Activated T-helper 17 cell treated with anti-CD3 and anti-CD28 coated beads, Interleukin-2, amount 50 U/mL, for 72 hours (primary cell): ENCODE measurements at regions not wholly inside any gene's neighbourhood (a gene's known extent, or its start where the extent isn't known, plus 50 kb on each side); places are given as distances from the start of the nearest gene placed in this dataset.
"Not testable (repeated sequence)": the region's sequence is repeated elsewhere in the genome, so short reads cannot be mapped to it uniquely, and the experiment has no call there.

Source experiments
- ATAC-seq: fragments of 150-1000 bp; cut with Tn5 transposase; replicated peaks from 2 replicates; pipeline ENCODE4 v1.10.0; 2021; ENCODE audit warnings: mild to moderate bottlenecking, moderate library complexity
- H3K27ac Mint-ChIP-seq: one replicate; pipeline ENCODE4 v1.8.0; 2022; ENCODE audit warnings: mixed read lengths
- H3K27me3 Mint-ChIP-seq: one replicate; pipeline ENCODE4 v1.8.0; 2022; ENCODE audit warnings: mixed read lengths
- H3K36me3 Mint-ChIP-seq: one replicate; pipeline ENCODE4 v1.8.0; 2022; ENCODE audit warnings: low read depth, mild to moderate bottlenecking, mixed read lengths
- H3K4me1 Mint-ChIP-seq: one replicate; pipeline ENCODE4 v1.8.0; 2022; ENCODE audit warnings: mixed read lengths
- H3K4me3 Mint-ChIP-seq: one replicate; pipeline ENCODE4 v1.8.0; 2022; ENCODE audit warnings: mild to moderate bottlenecking, mixed read lengths
- H3K9me3 Mint-ChIP-seq: one replicate; pipeline ENCODE4 v1.8.0; 2022; ENCODE audit warnings: mixed read lengths

GRCh38 chr2:208830203-208830602 lies 423.6 kb downstream of the PTH2R start:
- no peaks in the 10 kb centered on the region for H3K27me3 Mint-ChIP-seq
- no peaks in the 10 kb centered on the region for H3K4me1 Mint-ChIP-seq
- no peak for ATAC-seq
- no peak overlapping the region for H3K27ac Mint-ChIP-seq
- H3K9me3 Mint-ChIP-seq = no peaks in the 10 kb centered on the region
- H3K4me3 Mint-ChIP-seq = no peak overlapping the region
- no peaks in the 10 kb centered on the region for H3K36me3 Mint-ChIP-seq

DNA sequence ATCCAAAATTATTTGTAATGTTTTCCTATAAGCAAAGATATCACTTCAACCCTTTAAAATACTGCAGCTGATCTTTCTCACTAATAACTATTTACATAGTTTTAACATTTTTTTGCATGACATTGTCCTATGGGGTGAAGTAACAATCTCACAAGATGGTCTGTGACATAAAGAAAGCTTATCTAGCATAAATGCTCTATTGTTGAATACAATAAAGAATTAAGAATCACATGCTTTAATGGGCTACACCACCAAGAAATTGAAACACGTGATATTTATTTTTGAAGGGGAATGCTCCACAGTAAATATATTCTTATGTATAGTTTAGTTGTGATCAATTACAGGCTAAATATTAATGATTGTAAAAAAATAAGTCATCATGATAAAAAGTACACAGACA lies 441.1 kb downstream of the PTH2R start:
- no peak for ATAC-seq
- Mint-ChIP-seq H3K9me3 (no peaks in the 10 kb centered on the region), H3K4me3 (no peak overlapping the region), H3K4me1 (no peaks in the 10 kb centered on the region), H3K36me3 (no peaks in the 10 kb centered on the region), H3K27ac (no peak overlapping the region), H3K27me3 (no peaks in the 10 kb centered on the region)

GRCh38 chr2:208854717-208855116 lies 448.1 kb downstream of the PTH2R start:
- Mint-ChIP-seq H3K27me3 (no peaks in the 10 kb centered on the region), H3K9me3 (peaks cover 4% of the 10 kb centered on the region), H3K27ac (no peak overlapping the region), H3K4me1 (no peaks in the 10 kb centered on the region), H3K4me3 (no peak overlapping the region), H3K36me3 (no peaks in the 10 kb centered on the region)
- no peak for ATAC-seq

- no peaks in the 10 kb centered on the region for H3K27me3 Mint-ChIP-seq
- ATAC-seq = no peak
- no peaks in the 10 kb centered on the region for H3K4me1 Mint-ChIP-seq
- H3K4me3 Mint-ChIP-seq = no peak overlapping the region
- no peaks in the 10 kb centered on the region for H3K36me3 Mint-ChIP-seq
- peaks cover 4% of the 10 kb centered on the region for H3K9me3 Mint-ChIP-seq
- H3K27ac Mint-ChIP-seq = no peak overlapping the region
Measured at GRCh38 chr2:208867374-208867773, 460.8 kb downstream of the PTH2R start.

DNA sequence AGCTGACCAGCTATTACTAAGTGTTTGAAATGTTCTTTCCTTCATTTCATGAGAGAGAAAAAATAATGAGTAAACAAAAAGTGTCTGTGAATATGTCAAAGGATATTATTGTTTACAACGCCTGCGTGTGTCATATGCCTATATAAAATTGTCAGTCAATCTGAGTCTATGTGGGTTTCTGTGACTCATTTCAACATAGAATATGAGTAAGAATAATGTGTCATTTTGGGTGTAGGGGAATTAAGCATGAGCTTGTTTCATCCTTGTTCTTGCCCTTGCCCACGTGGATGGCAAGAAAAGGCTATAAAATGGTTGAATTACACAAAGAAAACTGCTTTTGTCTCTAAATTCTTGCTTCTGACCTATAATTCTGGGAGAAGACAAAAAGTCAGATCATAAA lies 466.0 kb downstream of the PTH2R start:
- Mint-ChIP-seq H3K27me3 (no peaks in the 10 kb centered on the region), H3K4me1 (no peaks in the 10 kb centered on the region), H3K9me3 (peaks cover 7% of the 10 kb centered on the region), H3K27ac (no peak overlapping the region), H3K36me3 (no peaks in the 10 kb centered on the region), H3K4me3 (no peak overlapping the region)
- peak; percentile 43 for ATAC-seq

DNA sequence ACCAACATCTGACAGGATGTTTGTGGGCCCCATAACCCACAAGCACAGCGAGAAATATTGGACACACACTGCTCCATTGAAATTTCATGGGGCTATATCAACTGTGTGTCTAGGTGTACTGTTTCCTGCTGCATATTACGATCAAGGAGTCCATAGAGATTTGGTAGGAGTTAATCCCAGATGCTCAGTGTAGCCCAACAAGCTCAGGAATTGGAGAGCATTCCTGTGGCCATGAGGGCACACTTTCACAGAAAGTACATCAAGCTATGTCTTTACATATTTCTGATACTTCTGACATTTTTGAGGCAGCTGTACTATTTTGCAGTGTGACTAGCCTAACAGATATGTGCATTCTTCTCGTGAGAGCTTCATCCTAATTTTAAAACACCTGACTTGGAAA lies 473.1 kb downstream of the PTH2R start:
- Mint-ChIP-seq H3K4me3 (no peak overlapping the region), H3K27ac (no peak overlapping the region)

GRCh38 chr2:208880171-208880570 lies 473.6 kb downstream of the PTH2R start:
- H3K36me3 Mint-ChIP-seq = no peaks in the 10 kb centered on the region
- no peak overlapping the region for H3K27ac Mint-ChIP-seq
- ATAC-seq = no peak
- no peaks in the 10 kb centered on the region for H3K4me1 Mint-ChIP-seq
- no peak overlapping the region for H3K4me3 Mint-ChIP-seq
- H3K9me3 Mint-ChIP-seq = peaks cover 4% of the 10 kb centered on the region
- no peaks in the 10 kb centered on the region for H3K27me3 Mint-ChIP-seq

More for the DNA sequence above, 473.1 kb downstream of the PTH2R start:
- Mint-ChIP-seq H3K27me3 (no peaks in the 10 kb centered on the region), H3K36me3 (no peaks in the 10 kb centered on the region), H3K4me1 (no peaks in the 10 kb centered on the region), H3K9me3 (peaks cover 4% of the 10 kb centered on the region)
- ATAC-seq = no peak

GRCh38 chr2:208890486-208890885 lies 483.9 kb downstream of the PTH2R start:
- Mint-ChIP-seq H3K4me1 (no peaks in the 10 kb centered on the region), H3K9me3 (peaks cover 5% of the 10 kb centered on the region), H3K27ac (no peak overlapping the region), H3K4me3 (no peak overlapping the region), H3K36me3 (no peaks in the 10 kb centered on the region), H3K27me3 (no peaks in the 10 kb centered on the region)
- ATAC-seq = no peak

- Mint-ChIP-seq H3K4me3 (no peak overlapping the region), H3K27me3 (no peaks in the 10 kb centered on the region)
Measured at GRCh38 chr2:208892203-208892602, 485.6 kb downstream of the PTH2R start.

DNA sequence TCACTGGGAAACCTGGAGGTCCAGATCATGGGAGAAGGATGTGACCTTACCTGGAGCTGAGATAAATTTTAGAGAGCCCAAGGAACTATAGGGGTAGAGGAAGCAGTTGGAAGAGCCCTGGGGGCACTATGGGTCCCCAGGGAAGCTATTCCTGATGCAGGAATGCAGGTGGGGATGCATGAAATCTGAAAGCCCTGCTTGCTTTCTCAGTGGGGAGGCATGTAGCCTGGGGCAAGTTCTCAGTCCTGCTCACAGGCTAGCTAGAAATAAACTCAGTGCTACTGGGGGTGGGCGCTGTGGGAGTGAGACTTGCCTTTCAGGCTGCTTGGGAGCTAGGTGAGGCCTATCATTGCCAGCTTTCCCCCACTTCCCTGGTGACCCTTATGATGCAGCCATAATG lies 499.7 kb downstream of the PTH2R start:
- Mint-ChIP-seq H3K9me3 (peaks cover 7% of the 10 kb centered on the region), H3K36me3 (no peaks in the 10 kb centered on the region), H3K4me1 (no peaks in the 10 kb centered on the region), H3K27ac (no peak overlapping the region), H3K27me3 (no peaks in the 10 kb centered on the region), H3K4me3 (no peak overlapping the region)
- ATAC-seq = no peak

More at GRCh38 chr2:208892203-208892602, 485.6 kb downstream of the PTH2R start:
- H3K36me3 Mint-ChIP-seq = no peaks in the 10 kb centered on the region
- H3K9me3 Mint-ChIP-seq = peaks cover 8% of the 10 kb centered on the region
- H3K27ac Mint-ChIP-seq = no peak overlapping the region
- ATAC-seq = no peak
- no peaks in the 10 kb centered on the region for H3K4me1 Mint-ChIP-seq

DNA sequence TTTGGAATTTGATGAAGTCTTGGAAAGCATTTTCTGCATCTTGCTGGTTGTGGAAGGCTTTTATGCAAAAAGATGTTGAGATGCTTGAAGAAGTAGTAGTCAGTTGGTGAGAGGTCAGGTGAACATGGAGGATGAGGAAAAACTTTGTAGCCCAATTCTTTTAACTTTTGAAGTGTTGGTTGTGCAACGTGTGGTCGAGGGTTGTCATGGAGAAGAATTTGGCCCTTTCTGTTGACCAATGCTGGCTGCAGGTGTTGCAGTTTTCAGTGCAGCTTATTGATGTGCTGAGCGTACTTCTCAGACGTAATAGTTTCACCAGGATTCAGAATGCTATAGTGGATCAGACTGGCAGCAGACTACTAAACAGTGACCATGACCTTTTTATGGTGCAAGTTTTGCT lies 508.4 kb upstream of the MAP2 start:
- peaks cover 13% of the 10 kb centered on the region for H3K9me3 Mint-ChIP-seq
- H3K4me3 Mint-ChIP-seq = no peak overlapping the region
- no peaks in the 10 kb centered on the region for H3K27me3 Mint-ChIP-seq
- H3K36me3 Mint-ChIP-seq = no peaks in the 10 kb centered on the region
- no peak overlapping the region for H3K27ac Mint-ChIP-seq
- H3K4me1 Mint-ChIP-seq = no peaks in the 10 kb centered on the region
- no peak for ATAC-seq

GRCh38 chr2:208916881-208917280 lies 507.0 kb upstream of the MAP2 start:
- no peaks in the 10 kb centered on the region for H3K36me3 Mint-ChIP-seq
- peaks cover 17% of the 10 kb centered on the region for H3K9me3 Mint-ChIP-seq
- H3K4me1 Mint-ChIP-seq = no peaks in the 10 kb centered on the region
- ATAC-seq = no peak
- no peaks in the 10 kb centered on the region for H3K27me3 Mint-ChIP-seq
- H3K4me3 Mint-ChIP-seq = no peak overlapping the region
- H3K27ac Mint-ChIP-seq = no peak overlapping the region

DNA sequence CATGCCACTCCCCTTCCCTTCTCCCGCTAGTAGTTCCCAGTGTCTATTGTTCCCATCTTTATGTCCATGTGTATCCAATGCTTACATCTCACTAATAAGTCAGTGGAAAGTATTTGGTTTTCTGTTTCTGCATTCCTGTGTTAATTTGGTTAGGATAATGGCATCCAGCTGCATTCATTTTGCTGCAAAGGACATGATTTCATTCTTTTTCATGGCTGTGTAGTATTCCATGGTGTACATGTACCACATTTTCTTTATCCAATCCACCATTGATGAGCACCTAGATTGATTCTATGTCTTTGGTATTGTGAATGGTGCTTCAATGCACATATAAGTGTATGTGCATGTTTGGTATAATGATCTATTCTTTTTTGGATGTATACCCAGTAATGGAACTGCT lies 502.5 kb upstream of the MAP2 start:
- H3K4me1 Mint-ChIP-seq, H3K36me3 Mint-ChIP-seq, ATAC-seq, H3K4me3 Mint-ChIP-seq, H3K27me3 Mint-ChIP-seq, H3K27ac Mint-ChIP-seq: not testable (repeated sequence)
- peaks cover 19% of the 10 kb centered on the region for H3K9me3 Mint-ChIP-seq

- ATAC-seq = no peak
- no peaks in the 10 kb centered on the region for H3K4me1 Mint-ChIP-seq
- H3K27ac Mint-ChIP-seq = no peak overlapping the region
- H3K36me3 Mint-ChIP-seq = no peaks in the 10 kb centered on the region
- H3K27me3 Mint-ChIP-seq = no peaks in the 10 kb centered on the region
- no peak overlapping the region for H3K4me3 Mint-ChIP-seq
- H3K9me3 Mint-ChIP-seq = peaks cover 9% of the 10 kb centered on the region
Measured at GRCh38 chr2:208927867-208928266, 496.0 kb upstream of the MAP2 start.

GRCh38 chr2:208929139-208929864 lies 494.5 kb upstream of the MAP2 start:
- Mint-ChIP-seq H3K4me1 (no peaks in the 10 kb centered on the region), H3K36me3 (no peaks in the 10 kb centered on the region), H3K4me3 (no peak overlapping the region), H3K27ac (no peak overlapping the region), H3K9me3 (peaks cover 3% of the 10 kb centered on the region), H3K27me3 (no peaks in the 10 kb centered on the region)
- ATAC-seq = no peak
